Activated CD4-positive, CD25-positive, alpha-beta regulatory T cell treated with anti-CD3 and anti-CD28 coated beads, Interleukin-2, amount 50 U/mL, for 72 hours (primary cell): ENCODE measurements at regions not wholly inside any gene's neighbourhood (a gene's known extent, or its start where the extent isn't known, plus 50 kb on each side); places are given as distances from the start of the nearest gene placed in this dataset.
"Not testable (repeated sequence)": the region's sequence is repeated elsewhere in the genome, so short reads cannot be mapped to it uniquely, and the experiment has no call there.

ENCODE experiments used
- DNase-seq: peaks from one replicate; pipeline ENCODE4 v3.0.0; 2021

GRCh38 chr5:154652746-154653417, 102.3 kb upstream of the LARP1 start:
- no peak for DNase-seq

- DNase-seq = not testable (repeated sequence)
Observed at GRCh38 chr5:154651795-154652194, 103.4 kb upstream of the LARP1 start.

GRCh38 chr5:154648706-154649105, 106.5 kb upstream of the LARP1 start:
- DNase-seq = no peak

- DNase-seq = no peak
Observed at GRCh38 chr5:154648229-154648628, 106.9 kb upstream of the LARP1 start.

GRCh38 chr5:154647761-154648145, 107.4 kb upstream of the LARP1 start:
- no peak for DNase-seq

- no peak for DNase-seq
Observed at GRCh38 chr5:154647114-154647760, 107.9 kb upstream of the LARP1 start.

GRCh38 chr5:154646745-154647113, 108.4 kb upstream of the LARP1 start:
- DNase-seq = no peak

GRCh38 chr5:154644745-154645411, 110.3 kb upstream of the LARP1 start:
- DNase-seq = no peak

GRCh38 chr5:154642499-154643245, 112.5 kb upstream of the LARP1 start:
- no peak for DNase-seq

- DNase-seq = not testable (repeated sequence)
Observed at GRCh38 chr5:154640213-154640831, 114.9 kb upstream of the LARP1 start.

GRCh38 chr5:154636786-154637185, 118.4 kb upstream of the LARP1 start:
- not testable (repeated sequence) for DNase-seq

GRCh38 chr5:154636271-154636670, 118.9 kb upstream of the LARP1 start:
- not testable (repeated sequence) for DNase-seq

- not testable (repeated sequence) for DNase-seq
Observed at GRCh38 chr5:154633744-154634143, 121.4 kb upstream of the LARP1 start.

GRCh38 chr5:154631141-154631540, 124.0 kb upstream of the LARP1 start:
- no peak for DNase-seq

- no peak for DNase-seq
Observed at GRCh38 chr5:154630410-154630809, 124.8 kb upstream of the LARP1 start.

GRCh38 chr5:154628685-154629084, 126.5 kb upstream of the LARP1 start:
- DNase-seq = no peak

GRCh38 chr5:154627698-154628678, 127.2 kb upstream of the LARP1 start:
- no peak for DNase-seq

- DNase-seq = no peak
Observed at GRCh38 chr5:154626876-154627557, 128.2 kb upstream of the LARP1 start.

- DNase-seq = no peak
Observed at GRCh38 chr5:154625031-154625430, 130.1 kb upstream of the LARP1 start.

GRCh38 chr5:154624341-154624740, 130.8 kb upstream of the LARP1 start:
- DNase-seq = no peak

- no peak for DNase-seq
Observed at GRCh38 chr5:154620411-154620810, 134.8 kb upstream of the LARP1 start.
